H1 (cell line): ENCODE measurements at regions not wholly inside any gene's neighbourhood (a gene's known extent, or its start where the extent isn't known, plus 50 kb on each side); places are given as distances from the start of the nearest gene placed in this dataset.

Source experiments
- HDAC6 ChIP-seq: IDR thresholded peaks from one replicate; pipeline ENCODE4 v1.7.1; 2012; ENCODE audit warnings: low read depth, mild to moderate bottlenecking, inconsistent platforms, low read length, moderate library complexity

DNA sequence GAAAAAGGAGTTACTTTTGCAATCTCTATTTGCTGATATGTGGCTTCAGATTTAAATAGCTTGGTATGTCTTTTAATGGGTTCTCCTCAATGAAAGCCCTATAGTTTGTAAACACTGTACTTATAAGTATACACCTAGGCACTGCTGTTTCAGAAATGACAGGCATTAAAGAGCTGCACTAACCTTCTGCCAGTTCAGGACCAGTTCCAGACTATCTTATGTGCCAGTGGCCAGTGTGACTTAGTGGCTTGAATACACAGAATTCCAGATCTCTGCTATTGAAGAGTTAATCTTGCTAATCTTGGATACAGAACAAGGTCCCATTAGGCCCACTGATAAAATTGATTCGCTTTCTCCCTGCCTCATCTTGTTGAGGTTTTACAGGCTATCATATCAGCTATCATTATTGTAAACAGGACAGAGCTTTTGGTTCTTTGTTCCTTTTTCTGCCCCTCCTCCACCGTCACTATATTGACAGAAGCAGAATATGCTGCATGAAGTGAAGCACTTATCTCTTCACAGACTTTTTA, 337.5 kb downstream of the LRRIQ3 start (continued):
- TF ChIP-seq HDAC6: no peak
